HCT116 (cell line): ENCODE measurements at regions not wholly inside any gene's neighbourhood (a gene's known extent, or its start where the extent isn't known, plus 50 kb on each side); places are given as distances from the start of the nearest gene placed in this dataset.

Experiments
- ATAC-seq: fragments of 200-7000 bp; cut with Tn5 transposase; 2 replicates; pipeline ENCODE4 v1.9.1; 2020; ENCODE audit warnings: mild to moderate bottlenecking, moderate library complexity
- BruUV-seq: library from RNA; stranded (reverse); fragments of 400-500 nt; replicated peaks from 2 replicates; lab custom pipeline; 2021; lab: Mats Ljungman, UMichigan
- CTCF ChIA-PET: fragments of 300-600 bp; sonication (Branson Sonifier 250); formaldehyde crosslinking; loops from one replicate; lab custom pipeline; 2021; ENCODE audit warnings: antibody characterized with exemption; lab: Charles Lee
- POLR2A ChIA-PET: fragments of 300-600, 350-600 bp; sonication (Branson Sonifier 250); formaldehyde crosslinking; loops from one replicate; lab custom pipeline; 2021; ENCODE audit warnings: antibody characterized with exemption; lab: Charles Lee
- RAD21 ChIA-PET, 2 experiments: fragments of 300-600 bp; sonication (Branson Sonifier 250); formaldehyde crosslinking; loops; one replicate each; lab custom pipeline; 2023; ENCODE audit warnings: low total read pairs in 2 of 2; ENCODE audit not compliant: uncharacterized antibody in 2 of 2, unreplicated experiment in 2 of 2, low non-redundant PET in 1 of 2; lab: Charles Lee
- DNase-seq: peaks from one replicate; pipeline ENCODE4 v3.0.0-alpha.2; 2010; ENCODE audit warnings: low read depth, low spot score
- H2AFZ ChIP-seq: fragments of 200-600 bp; shearing (Covaris generic), sonication (generic); 2 replicates; pipeline ENCODE4 v1.6.1; 2017; ENCODE audit warnings: low read depth, mixed run types, mixed read lengths, antibody characterized with exemption, low read length; ENCODE audit not compliant: poor library complexity, severe bottlenecking
- H3K27ac ChIP-seq: 2 replicates; pipeline ENCODE4 v1.5.1; 2012; ENCODE audit warnings: low read depth, low read length
- H3K27me3 ChIP-seq: fragments of 200-600 bp; sonication (generic); 2 replicates; pipeline ENCODE4 v1.6.1; 2016; ENCODE audit warnings: mixed run types, low read length, mixed read lengths; ENCODE audit not compliant: insufficient read depth
- H3K36me3 ChIP-seq, 2 experiments: fragments of 200-500 bp in 1 of 2; fragments of 200-600 bp in 1 of 2; sonication (Bioruptor generic) in 1 of 2; sonication (generic) in 1 of 2; 2 replicates each; pipeline versions ENCODE4 v1.5.1 to v1.6.1; 2014 to 2016; ENCODE audit warnings: low read length in 2 of 2, inconsistent platforms in 1 of 2, mixed read lengths in 1 of 2, mixed run types in 1 of 2; ENCODE audit not compliant: insufficient read depth in 2 of 2, control insufficient read depth in 1 of 2
- H3K4me1 ChIP-seq, 2 experiments: fragments of 200-600 bp in 1 of 2; sonication (generic) in 1 of 2; 2 replicates each; pipeline versions ENCODE4 v1.5.1 to v1.6.1; 2012 to 2017; ENCODE audit warnings: low read length in 2 of 2, inconsistent platforms in 1 of 2, mild to moderate bottlenecking in 1 of 2, mixed read lengths in 1 of 2, mixed run types in 1 of 2, moderate library complexity in 1 of 2; ENCODE audit not compliant: insufficient read depth in 2 of 2, control insufficient read depth in 1 of 2
- H3K4me2 ChIP-seq: fragments of 200-600 bp; sonication (generic); 2 replicates; pipeline ENCODE4 v1.6.1; 2017; ENCODE audit warnings: mixed run types, low read length, mixed read lengths
- H3K4me3 ChIP-seq, 2 experiments: fragments of 200-600 bp in 1 of 2; sonication (generic) in 1 of 2; replicated peaks in 1 of 2; 2 replicates each; pipeline ENCODE4 v1.5.1; 2011 to 2016; ENCODE audit warnings: low read length in 2 of 2, control low read depth in 1 of 2, low read depth in 1 of 2, mild to moderate bottlenecking in 1 of 2, mixed read lengths in 1 of 2, mixed run types in 1 of 2
- H3K79me2 ChIP-seq: fragments of 200-600 bp; sonication (generic); 2 replicates; pipeline ENCODE4 v1.6.1; 2017; ENCODE audit warnings: mild to moderate bottlenecking, mixed run types, low read length, moderate library complexity, mixed read lengths; ENCODE audit not compliant: insufficient read depth
- H3K9ac ChIP-seq: fragments of 200-600 bp; sonication (generic); 2 replicates; pipeline ENCODE4 v1.6.1; 2016; ENCODE audit warnings: low read length, mixed read lengths
- H3K9me2 ChIP-seq: fragments of 200-600 bp; sonication (generic), shearing (Covaris generic); 2 replicates; pipeline ENCODE4 v1.6.1; 2017; ENCODE audit warnings: mixed run types, mild to moderate bottlenecking, moderate library complexity; ENCODE audit not compliant: insufficient read depth
- H3K9me3 ChIP-seq, 2 experiments: fragments of 200-500 bp in 1 of 2; fragments of 200-600 bp in 1 of 2; sonication (Bioruptor generic) in 1 of 2; sonication (generic) in 1 of 2; 2 replicates each; pipeline ENCODE4 v1.6.1; 2014 to 2017; ENCODE audit warnings: low read length in 2 of 2, mixed read lengths in 2 of 2, inconsistent platforms in 1 of 2, low read depth in 1 of 2, mild to moderate bottlenecking in 1 of 2, mixed run types in 1 of 2, moderate library complexity in 1 of 2; ENCODE audit not compliant: control insufficient read depth in 1 of 2, insufficient read depth in 1 of 2
- H4K20me1 ChIP-seq: fragments of 200-600 bp; sonication (generic), shearing (Covaris generic); 2 replicates; pipeline ENCODE4 v1.6.1; 2017; ENCODE audit warnings: mixed run types, mild to moderate bottlenecking, moderate library complexity; ENCODE audit not compliant: insufficient read depth
- CBX3 ChIP-seq: IDR thresholded peaks from 2 replicates; pipeline ENCODE4 v1.6.1; 2012; ENCODE audit warnings: low read depth
- CTCF ChIP-seq, 3 experiments: fragments of 200-600 bp in 1 of 3; sonication (generic) in 1 of 3; IDR thresholded peaks in 2 of 3; conservative IDR thresholded peaks in 1 of 3; 2 replicates each; pipeline ENCODE4 v1.5.1; 2012 to 2017; ENCODE audit warnings: low read depth in 2 of 3, low read length in 2 of 3, antibody characterized with exemption in 1 of 3, borderline replicate concordance in 1 of 3, control low read depth in 1 of 3, mild to moderate bottlenecking in 1 of 3, mixed read lengths in 1 of 3, mixed run types in 1 of 3, moderate library complexity in 1 of 3; ENCODE audit not compliant: insufficient read depth in 1 of 3
- EZH2 ChIP-seq: fragments of 200-600 bp; sonication (generic); IDR thresholded peaks from 2 replicates; pipeline ENCODE4 v1.6.1; 2017; ENCODE audit warnings: antibody characterized with exemption, mixed run types
- JUND ChIP-seq: IDR thresholded peaks from 2 replicates; pipeline ENCODE4 v1.6.1; 2012
- POLR2AphosphoS5 ChIP-seq: IDR thresholded peaks from 2 replicates; pipeline ENCODE4 v1.6.1; 2011; ENCODE audit warnings: mild to moderate bottlenecking, low read depth, low read length, moderate library complexity
- RAD21 ChIP-seq: IDR thresholded peaks from 2 replicates; pipeline ENCODE4 v1.6.1; 2012; ENCODE audit warnings: low read depth, mild to moderate bottlenecking
- SIN3A ChIP-seq: IDR thresholded peaks from 2 replicates; pipeline ENCODE4 v1.6.1; 2012; ENCODE audit warnings: low read depth
- SRF ChIP-seq: IDR thresholded peaks from 2 replicates; pipeline ENCODE4 v1.6.1; 2012; ENCODE audit warnings: low read depth
- YY1 ChIP-seq: IDR thresholded peaks from 2 replicates; pipeline ENCODE4 v1.6.1; 2011; ENCODE audit warnings: low read length, low read depth, moderate library complexity, mild to moderate bottlenecking; ENCODE audit not compliant: insufficient replicate concordance; ENCODE audit errors: extremely low read depth
- intact Hi-C: fragments of 100-400 bp; cut with micrococcal nuclease; formaldehyde crosslinking; loops from 2 replicates; pipeline ENCODE4 v1.10.0; 2022

DNA sequence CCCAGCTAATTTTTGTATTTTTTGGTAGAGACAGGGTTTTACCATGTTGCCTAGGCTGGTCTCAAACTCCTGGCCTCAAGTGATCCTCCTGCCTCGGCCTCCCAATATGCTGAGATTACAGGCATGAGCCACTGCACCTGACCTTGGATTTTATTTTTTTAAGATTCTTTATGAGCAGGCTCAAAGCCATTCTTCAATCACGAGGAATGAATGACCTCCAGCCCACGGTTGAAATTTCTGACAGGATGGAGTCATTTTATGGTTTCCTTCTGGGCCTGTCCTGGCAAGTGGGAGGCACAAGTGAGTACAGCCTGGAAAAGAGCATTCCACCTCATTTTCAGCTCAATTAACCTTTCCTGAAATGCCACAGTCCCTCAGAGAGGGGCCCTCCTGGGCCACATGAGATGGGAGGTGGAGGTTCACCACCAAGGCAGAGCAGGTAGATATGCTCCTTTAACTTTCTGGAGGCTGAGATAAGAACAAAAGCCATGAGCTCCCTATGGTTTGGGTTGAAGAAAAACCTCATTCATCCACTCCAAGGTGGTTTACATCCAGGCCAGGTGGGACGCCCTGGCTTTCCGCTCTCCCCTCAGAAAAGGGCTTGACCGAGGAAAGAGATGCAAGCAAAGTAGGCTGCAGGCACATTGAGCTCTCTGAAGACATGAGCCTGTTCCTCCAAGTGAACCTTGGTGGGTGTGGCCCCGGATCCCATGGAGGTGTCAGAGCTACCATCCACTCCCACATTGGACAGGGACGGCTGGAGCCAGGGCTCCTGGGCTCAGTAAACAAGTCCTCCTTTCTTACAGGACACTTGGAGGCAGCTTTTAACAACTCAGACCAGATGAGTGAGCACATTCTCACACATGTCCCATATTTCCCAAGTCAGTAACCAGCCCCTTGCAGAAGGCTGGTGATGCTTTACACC, 208.5 kb upstream of the SSTR4 start:
- ChIA-PET CTCF (no interaction called here), RAD21 (no interaction called here), POLR2A (no interaction called here)
- Histone ChIP-seq H3K4me2 (no peak overlapping the region), H2AFZ (no peak overlapping the region), H3K9me3 (no peaks in the 10 kb centered on the region), H3K4me1 (no peaks in the 10 kb centered on the region), H3K9me2 (no peaks in the 10 kb centered on the region), H3K4me3 (no peak overlapping the region), H3K27ac (no peak overlapping the region), H3K36me3 (no peaks in the 10 kb centered on the region), H3K9ac (no peak overlapping the region), H4K20me1 (no peaks in the 10 kb centered on the region), H3K79me2 (no peaks in the 10 kb centered on the region), H3K27me3 (peaks cover 15% of the 10 kb centered on the region; the same call in 1 of the 2 replicates)
- DNase-seq, result no peak
- no TSS peak for BruUV-seq
- intact Hi-C loops, result no loop called here
- no peak for ATAC-seq
- TF ChIP-seq SIN3A (no peak), CTCF (IDR thresholded peaks at IDR 0.05 in 2 of 3, conservative IDR thresholded peaks at IDR 0.05 in 1 of 3; ENCODE audit: borderline replicate concordance in 1 of 3, insufficient read depth in 1 of 3, low read depth in 2 of 3, low read length in 2 of 3) (no peak), POLR2AphosphoS5 (no peak), RAD21 (no peak), EZH2 (no peak), JUND (no peak), CBX3 (no peak), SRF (no peak), YY1 (no peak)
